Thyroid gland (tissue), 4 donors: ENCODE measurements at regions not wholly inside any gene's neighbourhood (a gene's known extent, or its start where the extent isn't known, plus 50 kb on each side); places are given as distances from the start of the nearest gene placed in this dataset.

Source experiments
- CTCF ChIP-seq, 6 experiments: fragments of 200-600 bp in 3 of 6; fragments of 450-650 bp in 3 of 6; sonication (generic) in 3 of 6; IDR thresholded peaks; one replicate each; pipeline ENCODE4 v1.5.1; 2016 to 2019; ENCODE audit warnings: antibody characterized with exemption in 6 of 6, mild to moderate bottlenecking in 2 of 6, inconsistent platforms in 1 of 6, moderate library complexity in 1 of 6
- POLR2A ChIP-seq, 2 donors: fragments of 450-650 bp; IDR thresholded peaks; one replicate each; pipeline ENCODE4 v1.6.1; 2017; ENCODE audit warnings: antibody characterized with exemption in 2 of 2, mild to moderate bottlenecking in 2 of 2, moderate library complexity in 1 of 2

- TF ChIP-seq CTCF (IDR thresholded peaks at IDR 0.05) (no peak), POLR2A (IDR thresholded peaks at IDR 0.05) (no peak)
These were observed 121.1 kb upstream of the ACP3 start for GRCh38 chr3:132196113-132196512.
